ENCODE measurements at regions not wholly inside any gene's neighbourhood (a gene's known extent, or its start where the extent isn't known, plus 50 kb on each side); places are given as distances from the start of the nearest gene placed in this dataset.

- Histone ChIP-seq H3K4me3 (ENCODE audit: low read length) (no peak overlapping the region), H3K9me3 (replicated peaks; ENCODE audit: insufficient read depth, low read length) (no peaks in the 10 kb centered on the region)
- TF ChIP-seq EZH2 (optimal IDR thresholded peaks at IDR 0.05; ENCODE audit: low read depth, low read length) (no peak), CTCF (IDR thresholded peaks at IDR 0.05; ENCODE audit: low read length) (no peak), EZH2phosphoT487 (IDR thresholded peaks at IDR 0.05; ENCODE audit: low read length) (no peak)
Measured at GRCh38 chrX:22325096-22325495, 52.4 kb downstream of the CBLL2 start.

GRCh38 chrX:22329783-22330182 is 57.1 kb downstream of the CBLL2 start:
- Histone ChIP-seq H3K9me2 (replicated peaks; ENCODE audit: insufficient read depth, low read length) (no peaks in the 10 kb centered on the region), H3K79me2 (ENCODE audit: low read length) (no peaks in the 10 kb centered on the region), H3K4me2 (ENCODE audit: low read depth, low read length) (no peak overlapping the region), H3K4me3 (ENCODE audit: low read length) (no peak overlapping the region), H3K4me1 (ENCODE audit: low read length) (no peaks in the 10 kb centered on the region), H3K36me3 (replicated peaks; ENCODE audit: insufficient read depth, low read length) (no peaks in the 10 kb centered on the region), H3K9ac (ENCODE audit: low read length) (no peak overlapping the region), H3K27ac (ENCODE audit: low read length) (no peak overlapping the region), H3K27me3 (replicated peaks; ENCODE audit: insufficient read depth, low read length) (no peaks in the 10 kb centered on the region), H2AFZ (ENCODE audit: low read length) (no peak overlapping the region), H3F3A (ENCODE audit: insufficient read depth, low read length) (no peaks in the 10 kb centered on the region), H3K9me3 (replicated peaks; ENCODE audit: insufficient read depth, low read length) (no peaks in the 10 kb centered on the region), H4K20me1 (ENCODE audit: insufficient read depth, low read length) (no peaks in the 10 kb centered on the region)
- no peak for DNase-seq
- TF ChIP-seq CTCF (IDR thresholded peaks at IDR 0.05; ENCODE audit: low read length) (no peak), EZH2 (optimal IDR thresholded peaks at IDR 0.05; ENCODE audit: low read depth, low read length) (no peak), EZH2phosphoT487 (IDR thresholded peaks at IDR 0.05; ENCODE audit: low read length) (no peak)

More at GRCh38 chrX:22325096-22325495, 52.4 kb downstream of the CBLL2 start:
- Histone ChIP-seq H3K4me2 (ENCODE audit: low read depth, low read length) (no peak overlapping the region), H4K20me1 (ENCODE audit: insufficient read depth, low read length) (no peaks in the 10 kb centered on the region), H2AFZ (ENCODE audit: low read length) (no peak overlapping the region), H3K79me2 (ENCODE audit: low read length) (no peaks in the 10 kb centered on the region), H3K36me3 (replicated peaks; ENCODE audit: insufficient read depth, low read length) (no peaks in the 10 kb centered on the region), H3K9ac (ENCODE audit: low read length) (no peak overlapping the region), H3K4me1 (ENCODE audit: low read length) (no peaks in the 10 kb centered on the region), H3K27me3 (replicated peaks; ENCODE audit: insufficient read depth, low read length) (no peaks in the 10 kb centered on the region), H3F3A (ENCODE audit: insufficient read depth, low read length) (no peaks in the 10 kb centered on the region), H3K27ac (ENCODE audit: low read length) (no peak overlapping the region), H3K9me2 (replicated peaks; ENCODE audit: insufficient read depth, low read length) (no peaks in the 10 kb centered on the region)
- no peak for DNase-seq

GRCh38 chrX:22338740-22339139 is 66.0 kb downstream of the CBLL2 start:
- no peak for DNase-seq
- H3K9me2 ChIP-seq (replicated peaks; ENCODE audit: insufficient read depth, low read length) = no peaks in the 10 kb centered on the region
- no peaks in the 10 kb centered on the region for H3K27me3 ChIP-seq (replicated peaks; ENCODE audit: insufficient read depth, low read length)
- no peak overlapping the region for H3K9ac ChIP-seq (ENCODE audit: low read length)
- H3F3A ChIP-seq (ENCODE audit: insufficient read depth, low read length) = no peaks in the 10 kb centered on the region
- H3K4me3 ChIP-seq (ENCODE audit: low read length) = no peak overlapping the region
- TF ChIP-seq CTCF (IDR thresholded peaks at IDR 0.05; ENCODE audit: low read length) (no peak), EZH2 (optimal IDR thresholded peaks at IDR 0.05; ENCODE audit: low read depth, low read length) (no peak), EZH2phosphoT487 (IDR thresholded peaks at IDR 0.05; ENCODE audit: low read length) (no peak)
- no peak overlapping the region for H3K4me2 ChIP-seq (ENCODE audit: low read depth, low read length)
- no peak overlapping the region for H2AFZ ChIP-seq (ENCODE audit: low read length)
- no peaks in the 10 kb centered on the region for H3K79me2 ChIP-seq (ENCODE audit: low read length)
- H3K36me3 ChIP-seq (replicated peaks; ENCODE audit: insufficient read depth, low read length) = no peaks in the 10 kb centered on the region
- no peaks in the 10 kb centered on the region for H3K4me1 ChIP-seq (ENCODE audit: low read length)
- no peaks in the 10 kb centered on the region for H3K9me3 ChIP-seq (replicated peaks; ENCODE audit: insufficient read depth, low read length)
- H4K20me1 ChIP-seq (ENCODE audit: insufficient read depth, low read length) = no peaks in the 10 kb centered on the region
- no peak overlapping the region for H3K27ac ChIP-seq (ENCODE audit: low read length)

Data from MM.1S (cell line).